Spleen (tissue), 3 donors: ENCODE measurements at regions not wholly inside any gene's neighbourhood (a gene's known extent, or its start where the extent isn't known, plus 50 kb on each side); places are given as distances from the start of the nearest gene placed in this dataset.

ENCODE experiments used
- POLR2A ChIP-seq, 3 donors: fragments of 450-650 bp; IDR thresholded peaks; one replicate each; pipeline ENCODE4 v1.5.1; 2017; ENCODE audit warnings: antibody characterized with exemption in 3 of 3, mild to moderate bottlenecking in 1 of 3
- POLR2AphosphoS5 ChIP-seq, 3 donors: sonication (generic); formaldehyde crosslinking; IDR thresholded peaks; one replicate each; pipeline ENCODE4 v1.5.1; 2017; ENCODE audit warnings: antibody characterized with exemption in 3 of 3

DNA sequence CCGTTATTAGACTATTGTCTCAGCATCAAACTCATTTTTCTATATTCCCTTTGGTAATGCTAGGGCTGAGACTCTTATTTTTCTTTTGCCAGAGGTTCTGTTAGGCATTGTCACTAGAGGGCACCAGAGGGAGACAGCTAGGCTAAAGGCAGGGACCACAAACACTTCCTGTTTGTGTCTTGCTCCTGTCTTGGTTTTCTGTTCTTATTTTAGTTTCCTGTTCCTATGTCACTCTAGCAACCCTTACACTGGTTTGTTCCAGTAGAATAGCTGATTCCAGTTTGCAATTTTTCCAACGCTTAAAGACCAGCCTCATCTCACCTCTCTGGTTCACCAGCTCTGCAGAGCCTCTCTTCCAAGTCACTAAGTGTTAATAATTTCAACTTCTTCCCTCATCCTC is 772.0 kb downstream of the DIAPH3 start:
- TF ChIP-seq POLR2A (IDR thresholded peaks at IDR 0.05): no peak
- TF ChIP-seq POLR2AphosphoS5 (IDR thresholded peaks at IDR 0.05): no peak
